ENCODE measurements at regions not wholly inside any gene's neighbourhood (a gene's known extent, or its start where the extent isn't known, plus 50 kb on each side); places are given as distances from the start of the nearest gene placed in this dataset.

DNA sequence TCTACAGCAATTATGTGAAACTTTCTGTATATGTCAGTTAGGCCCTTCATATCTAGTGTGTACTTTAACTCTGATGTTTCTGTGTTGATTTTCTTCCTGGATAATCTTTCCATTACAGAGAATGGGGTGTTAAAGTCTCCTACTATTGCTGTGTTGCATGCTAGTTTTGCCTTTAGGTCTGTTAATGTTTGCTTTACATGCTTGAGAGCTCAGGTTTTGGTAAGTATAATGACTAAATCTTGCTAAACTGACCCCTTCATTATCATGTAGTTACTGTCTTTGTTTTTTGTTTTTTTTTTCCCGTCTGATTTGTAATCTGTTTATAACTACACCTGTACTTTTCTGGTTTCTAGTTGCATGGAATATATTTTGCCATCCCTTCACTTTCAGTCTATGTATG, 63.6 kb upstream of the UGT2B15 start:
- H3K27me3 ChIP-seq (ENCODE audit: control insufficient read depth in 2 of 2, insufficient read depth in 2 of 2, low read length in 2 of 2) = no peaks in the 10 kb centered on the region
- H3K9me3 ChIP-seq (replicated peaks; ENCODE audit: control insufficient read depth, insufficient read depth, low read length) = peaks cover 5% of the 10 kb centered on the region
- no peak overlapping the region for H3K4me3 ChIP-seq (replicated peaks in 1 of 3; ENCODE audit: insufficient read depth in 1 of 3, low read depth in 1 of 3, low read length in 3 of 3)
- no peak overlapping the region for H2AFZ ChIP-seq (ENCODE audit: low read depth, low read length)
- H3K27ac ChIP-seq (ENCODE audit: insufficient read depth, low read depth, low read length) = no peak overlapping the region
- CTCF ChIA-PET = no interaction called here
- H3K9me1 ChIP-seq (replicated peaks; ENCODE audit: control insufficient read depth, extremely low read depth, insufficient read depth, low read length) = no peaks in the 10 kb centered on the region
- dilution Hi-C loops (cut with MboI; ENCODE audit: extremely low pct_ligation_motif_present, low sequenced_read_pairs) = no loop called here
- intact Hi-C loops (cut with micrococcal nuclease) = no loop called here
- no peak overlapping the region for H3K4me2 ChIP-seq (ENCODE audit: insufficient read depth, low read length)
- H3K36me3 ChIP-seq (ENCODE audit: control insufficient read depth in 2 of 2, extremely low read depth in 1 of 2, insufficient read depth in 2 of 2, low read length in 2 of 2) = no peaks in the 10 kb centered on the region
- no TSS peak for BruUV-seq (replicated peaks)
- TF ChIP-seq JUN (IDR thresholded peaks at IDR 0.05; ENCODE audit: borderline replicate concordance, insufficient read depth, insufficient read length, low read depth) (no peak), GATA2 (IDR thresholded peaks at IDR 0.05; ENCODE audit: insufficient read depth, insufficient read length, low read depth, low read length) (no peak), POLR2A (IDR thresholded peaks at IDR 0.05; ENCODE audit: low read depth, low read length) (no peak), POLR2AphosphoS5 (IDR thresholded peaks at IDR 0.05; ENCODE audit: insufficient read depth, low read depth, low read length) (no peak), MYC (IDR thresholded peaks at IDR 0.05; ENCODE audit: low read depth, low read length) (no peak), FOS (IDR thresholded peaks at IDR 0.05; ENCODE audit: borderline replicate concordance, insufficient read depth, low read length) (no peak), EZH2 (IDR thresholded peaks at IDR 0.05; ENCODE audit: borderline replicate concordance, low read depth, low read length, severe bottlenecking) (no peak)
- TF ChIP-seq, protein P1, sequence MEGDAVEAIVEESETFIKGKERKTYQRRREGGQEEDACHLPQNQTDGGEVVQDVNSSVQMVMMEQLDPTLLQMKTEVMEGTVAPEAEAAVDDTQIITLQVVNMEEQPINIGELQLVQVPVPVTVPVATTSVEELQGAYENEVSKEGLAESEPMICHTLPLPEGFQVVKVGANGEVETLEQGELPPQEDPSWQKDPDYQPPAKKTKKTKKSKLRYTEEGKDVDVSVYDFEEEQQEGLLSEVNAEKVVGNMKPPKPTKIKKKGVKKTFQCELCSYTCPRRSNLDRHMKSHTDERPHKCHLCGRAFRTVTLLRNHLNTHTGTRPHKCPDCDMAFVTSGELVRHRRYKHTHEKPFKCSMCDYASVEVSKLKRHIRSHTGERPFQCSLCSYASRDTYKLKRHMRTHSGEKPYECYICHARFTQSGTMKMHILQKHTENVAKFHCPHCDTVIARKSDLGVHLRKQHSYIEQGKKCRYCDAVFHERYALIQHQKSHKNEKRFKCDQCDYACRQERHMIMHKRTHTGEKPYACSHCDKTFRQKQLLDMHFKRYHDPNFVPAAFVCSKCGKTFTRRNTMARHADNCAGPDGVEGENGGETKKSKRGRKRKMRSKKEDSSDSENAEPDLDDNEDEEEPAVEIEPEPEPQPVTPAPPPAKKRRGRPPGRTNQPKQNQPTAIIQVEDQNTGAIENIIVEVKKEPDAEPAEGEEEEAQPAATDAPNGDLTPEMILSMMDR (IDR thresholded peaks at IDR 0.05; ENCODE audit: extremely low read depth in 1 of 2, insufficient read depth in 1 of 2, low read depth in 1 of 2, low read length in 2 of 2) = no peak
- TF ChIP-seq, protein P2, sequence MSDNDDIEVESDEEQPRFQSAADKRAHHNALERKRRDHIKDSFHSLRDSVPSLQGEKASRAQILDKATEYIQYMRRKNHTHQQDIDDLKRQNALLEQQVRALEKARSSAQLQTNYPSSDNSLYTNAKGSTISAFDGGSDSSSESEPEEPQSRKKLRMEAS (IDR thresholded peaks at IDR 0.05; ENCODE audit: insufficient read depth, insufficient read length) = no peak
- FAIRE-seq (no peak), DNase-seq (ENCODE audit: low read depth, low spot score) (no peak)
- POLR2A ChIA-PET = no interaction called here
- H3K9ac ChIP-seq (replicated peaks; ENCODE audit: extremely low read depth, insufficient read depth, low read length) = no peak overlapping the region
- no peaks in the 10 kb centered on the region for H3K4me1 ChIP-seq (ENCODE audit: control insufficient read depth, extremely low read depth, insufficient read depth, low read length)
- no peaks in the 10 kb centered on the region for H4K20me1 ChIP-seq (replicated peaks; ENCODE audit: control insufficient read depth, extremely low read depth, insufficient read depth, low read length)
- H3K79me2 ChIP-seq (ENCODE audit: control insufficient read depth, insufficient read depth, low read length) = no peaks in the 10 kb centered on the region

Data from endothelial cell of umbilical vein (primary cell).